GM18499 (cell line): ENCODE measurements at regions not wholly inside any gene's neighbourhood (a gene's known extent, or its start where the extent isn't known, plus 50 kb on each side); places are given as distances from the start of the nearest gene placed in this dataset.
"Not testable (repeated sequence)": the region's sequence is repeated elsewhere in the genome, so short reads cannot be mapped to it uniquely, and the experiment has no call there.

Source experiments
- ATAC-seq: cut with Tn5 transposase; IDR thresholded peaks from one replicate; pipeline ENCODE4 v1.9.1; 2021; ENCODE audit warnings: moderate number of reproducible peaks; ENCODE audit not compliant: insufficient read depth, unreplicated experiment

DNA sequence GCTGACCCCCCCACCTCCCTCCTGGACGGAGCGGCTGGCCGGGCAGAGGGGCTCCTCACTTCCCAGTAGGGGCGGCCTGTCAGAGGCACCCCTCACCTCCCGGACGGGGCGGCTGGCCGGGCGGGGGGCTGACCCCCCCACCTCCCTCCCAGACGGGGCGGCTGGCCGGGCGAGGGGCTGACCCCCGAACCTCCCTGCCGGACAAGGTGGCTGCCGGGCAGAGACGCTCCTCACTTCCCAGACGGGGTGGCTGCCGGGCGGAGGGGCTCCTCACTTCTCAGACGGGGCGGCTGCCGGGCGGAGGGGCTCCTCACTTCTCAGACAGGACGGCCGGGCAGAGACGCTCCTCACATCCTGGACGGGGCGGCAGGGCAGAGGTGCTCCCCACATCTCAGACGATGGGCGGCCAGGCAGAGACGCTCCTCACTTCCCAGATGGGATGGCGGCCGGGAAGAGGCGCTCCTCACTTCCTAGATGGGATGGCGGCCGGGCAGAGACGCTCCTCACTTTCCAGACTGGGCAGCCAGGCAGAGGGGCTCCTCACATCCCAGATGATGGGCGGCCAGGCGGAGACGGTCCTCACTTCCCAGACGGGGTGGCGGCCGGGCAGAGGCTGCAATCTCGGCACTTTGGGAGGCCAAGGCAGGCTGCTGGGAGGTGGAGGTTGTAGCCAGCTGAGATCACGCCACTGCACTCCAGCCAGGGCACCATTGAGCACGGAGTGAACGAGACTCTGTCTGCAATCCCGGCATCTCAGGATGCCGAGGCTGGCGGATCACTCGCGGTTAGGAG is 66.2 kb upstream of the PAPPA2 start:
- ATAC-seq, result not testable (repeated sequence)

DNA sequence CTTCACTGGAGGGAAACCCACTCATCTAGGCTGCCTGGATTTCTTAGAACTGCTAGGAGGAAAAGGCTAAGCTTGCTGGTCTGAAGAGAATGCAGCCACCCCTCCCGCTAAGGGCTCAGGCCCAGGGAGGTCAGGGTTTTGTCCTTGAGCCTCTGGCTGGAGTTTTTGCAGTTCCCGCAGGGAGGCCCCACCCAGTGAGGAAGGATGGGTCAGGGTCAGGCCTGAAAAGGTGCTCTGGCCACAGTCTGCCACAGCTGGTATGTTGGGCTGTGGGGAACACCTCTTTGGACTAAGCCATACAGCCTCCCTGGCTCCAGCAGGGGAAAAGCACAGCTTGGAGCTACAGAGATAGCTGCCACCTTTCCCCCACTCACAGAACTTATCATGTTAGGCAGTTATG is 71.4 kb upstream of the PAPPA2 start:
- no peak for ATAC-seq

DNA sequence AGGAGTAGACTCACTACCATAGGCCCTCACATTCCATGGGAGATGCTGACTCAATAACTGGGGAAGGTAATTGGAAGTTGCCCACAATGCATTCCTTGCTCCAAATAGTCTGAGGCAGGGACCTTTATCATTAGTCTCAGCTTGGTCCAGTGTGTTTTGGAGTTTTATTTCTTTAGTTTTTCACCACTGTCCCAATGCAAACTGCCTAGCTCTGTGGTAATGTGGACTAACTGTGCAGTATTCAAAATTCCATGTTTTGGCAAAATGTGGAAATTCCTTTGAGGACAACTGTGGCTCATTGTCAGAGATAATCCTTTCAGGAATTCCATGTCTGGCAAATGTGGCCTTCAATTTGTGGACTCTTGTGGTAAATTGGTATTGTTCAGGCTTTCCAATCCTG is 78.1 kb upstream of the PAPPA2 start:
- ATAC-seq, result no peak

DNA sequence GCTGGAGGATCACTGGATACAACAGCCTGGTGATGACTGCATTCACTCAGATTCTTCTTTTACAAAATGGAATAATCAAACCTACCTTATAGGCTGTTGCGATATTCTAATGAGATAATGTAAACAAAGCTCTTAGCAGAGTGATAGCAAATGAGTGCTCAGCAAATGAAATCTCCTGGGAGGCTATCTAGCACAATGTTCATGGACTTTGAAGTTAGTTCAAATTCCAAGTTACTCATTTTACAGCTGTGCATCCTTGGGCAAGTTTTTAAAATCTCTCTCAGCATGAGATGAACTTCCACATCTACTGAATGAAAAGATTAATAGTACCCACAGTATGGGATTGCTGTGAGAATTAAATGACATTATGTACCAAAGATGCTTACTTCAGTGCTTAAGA is 80.8 kb upstream of the PAPPA2 start:
- ATAC-seq, result no peak

DNA sequence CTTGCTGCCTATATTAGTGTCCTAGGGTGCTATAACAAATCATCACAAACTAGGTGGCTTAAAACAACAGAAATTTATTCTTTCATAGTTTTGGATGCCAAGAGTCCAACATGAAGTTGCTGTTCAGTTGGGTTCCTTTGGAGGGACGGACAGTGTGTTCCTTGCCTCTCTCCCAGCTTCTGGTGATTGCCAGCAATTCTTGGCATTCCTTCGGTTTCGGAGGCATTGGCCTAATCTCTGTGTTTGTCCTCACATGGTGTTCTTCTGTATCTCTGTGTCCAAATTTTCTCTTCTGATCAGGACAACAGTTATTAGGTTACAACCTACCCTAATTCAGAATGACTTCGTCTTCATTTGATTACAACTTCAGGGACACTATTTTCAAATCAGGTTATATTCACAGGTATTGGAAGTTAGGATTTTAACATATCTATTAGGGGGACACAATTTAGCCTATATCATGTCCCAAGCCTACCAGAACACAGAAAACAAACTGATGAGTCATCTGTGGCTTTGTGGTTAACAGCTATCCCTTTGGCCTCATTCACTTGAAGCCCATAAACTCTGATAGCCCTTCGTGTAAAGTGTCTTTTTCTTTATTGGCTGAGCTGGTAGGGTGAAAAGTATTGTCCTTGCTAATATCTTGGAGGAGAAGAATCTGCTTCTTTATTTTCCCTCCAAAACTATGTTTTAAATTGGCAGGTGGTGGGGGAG is 83.2 kb upstream of the PAPPA2 start:
- ATAC-seq, result no peak

DNA sequence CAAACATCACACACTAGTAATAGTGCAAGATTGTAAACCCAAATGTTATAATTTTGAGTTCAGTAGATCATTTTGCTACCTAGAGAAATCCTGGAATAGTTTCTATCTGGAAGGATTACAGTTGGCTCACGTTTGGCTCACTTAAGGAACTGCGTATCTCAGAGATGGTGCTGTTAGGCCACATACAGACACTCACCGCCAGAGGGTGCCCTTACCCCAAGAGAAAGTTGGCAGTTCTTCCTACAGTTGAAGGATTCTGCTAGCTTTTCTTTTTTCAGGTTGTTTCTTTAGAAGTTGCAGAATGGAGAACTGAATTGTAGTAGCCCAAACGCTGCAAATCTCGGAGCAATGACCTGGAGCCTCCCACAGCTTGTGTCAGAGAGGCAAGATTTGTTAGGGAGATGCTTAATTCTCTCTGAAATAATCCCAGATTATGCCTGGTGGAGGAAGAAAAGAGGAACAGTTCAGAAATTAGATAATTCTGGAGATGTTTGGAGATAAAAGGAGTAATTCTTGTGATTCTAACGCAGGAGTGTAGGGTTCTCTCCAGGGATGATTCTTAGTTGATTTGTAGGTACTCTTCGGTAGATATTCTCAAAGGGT is 87.9 kb upstream of the PAPPA2 start:
- ATAC-seq, result peak; percentile 59

DNA sequence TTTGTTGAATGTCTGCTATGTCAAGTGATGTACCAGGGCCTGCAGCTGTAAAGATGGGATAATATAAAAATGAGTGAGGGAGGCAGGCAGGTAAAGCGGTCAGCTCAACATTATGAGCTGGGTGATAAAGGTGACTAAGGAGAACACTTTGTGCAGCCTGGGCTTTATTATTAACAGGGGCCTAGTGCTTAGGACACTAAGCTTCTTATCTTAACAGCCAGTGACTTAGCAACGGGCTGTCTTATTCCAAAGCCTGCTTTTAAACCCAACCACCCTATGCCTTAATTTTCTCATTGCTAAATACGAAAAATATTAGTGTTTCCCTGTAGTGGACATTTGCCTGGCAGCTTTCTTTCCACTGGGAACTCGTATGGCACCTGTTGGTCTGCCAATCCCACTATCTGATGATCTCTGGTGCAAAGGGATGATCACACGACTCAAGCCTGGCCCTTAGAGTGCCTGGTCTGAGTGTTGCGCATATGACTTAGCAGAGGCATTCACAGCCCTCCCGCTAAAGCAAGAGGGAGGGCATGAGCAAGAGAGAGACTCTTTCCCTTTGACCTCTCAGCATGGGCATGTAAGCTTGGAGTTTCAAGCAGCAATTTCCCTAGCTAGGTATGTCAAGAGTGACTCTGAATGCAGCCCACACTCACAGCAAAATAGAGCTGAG is 98.6 kb upstream of the PAPPA2 start:
- no peak for ATAC-seq

DNA sequence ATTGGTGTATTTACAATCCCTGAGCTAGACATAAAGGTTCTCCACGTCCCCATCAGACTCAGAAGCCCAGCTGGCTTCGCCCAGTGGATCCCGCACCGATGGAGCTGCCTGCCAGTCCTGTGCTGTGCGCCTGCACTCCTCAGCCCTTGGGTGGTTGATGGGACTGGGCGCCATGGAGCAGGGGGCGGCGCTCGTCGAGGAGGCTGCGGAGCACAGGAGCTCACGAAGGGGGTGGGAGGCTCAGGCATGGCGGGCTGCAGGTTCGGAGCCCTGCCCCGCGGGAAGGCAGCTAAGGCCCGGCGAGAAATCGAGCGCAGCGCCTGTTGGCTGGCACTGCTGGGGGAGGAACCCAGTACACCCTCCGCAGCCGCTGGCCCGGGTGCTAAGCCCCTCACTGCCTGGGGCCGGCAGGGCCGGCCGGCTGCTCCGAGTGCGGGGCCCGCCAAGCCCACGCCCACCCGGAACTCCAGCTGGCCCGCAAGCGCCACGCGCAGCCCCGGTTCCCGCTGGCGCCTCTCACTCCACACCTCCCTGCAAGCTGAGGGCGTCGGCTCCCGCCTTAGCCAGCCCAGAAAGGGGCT is 113.8 kb upstream of the PAPPA2 start:
- ATAC-seq, result not testable (repeated sequence)

DNA sequence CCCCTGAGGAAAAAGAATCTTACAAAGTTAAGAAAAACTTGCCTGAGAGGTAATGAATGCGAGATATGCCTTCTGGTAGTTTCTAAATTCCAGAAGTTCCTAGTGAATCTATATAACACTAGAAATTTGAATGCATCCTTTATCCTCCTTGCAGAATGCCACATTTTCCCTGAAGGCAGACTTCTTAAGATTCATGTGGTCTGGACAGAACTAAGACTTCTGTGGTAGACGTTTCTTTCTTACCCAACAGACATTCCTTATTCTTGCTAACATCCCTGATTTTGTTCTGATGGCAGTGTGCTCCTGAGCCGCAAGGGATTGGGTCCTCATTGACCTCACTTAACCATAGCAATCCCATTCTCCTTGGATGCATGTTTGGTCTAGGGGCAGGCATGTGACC is 121.3 kb upstream of the PAPPA2 start:
- no peak for ATAC-seq

DNA sequence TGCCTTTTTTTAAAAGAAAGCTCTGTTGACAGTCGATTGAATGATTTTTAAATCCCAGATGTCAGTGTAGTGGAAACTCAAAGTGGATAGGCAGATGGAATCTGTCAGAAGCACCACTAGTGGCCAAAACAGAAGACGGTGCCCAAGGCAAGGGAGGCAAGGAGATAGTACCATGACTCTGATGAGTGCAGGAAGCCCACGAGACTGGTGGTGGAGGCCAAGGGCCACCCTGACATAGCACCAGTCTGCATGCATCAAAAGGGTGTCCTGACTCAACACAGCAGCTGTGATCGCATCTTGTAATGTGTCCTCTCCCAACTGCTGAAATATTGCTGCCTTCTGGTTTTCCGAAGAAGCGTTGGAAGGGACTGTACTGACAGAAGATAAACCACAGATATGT is 124.1 kb upstream of the PAPPA2 start:
- ATAC-seq, result no peak

DNA sequence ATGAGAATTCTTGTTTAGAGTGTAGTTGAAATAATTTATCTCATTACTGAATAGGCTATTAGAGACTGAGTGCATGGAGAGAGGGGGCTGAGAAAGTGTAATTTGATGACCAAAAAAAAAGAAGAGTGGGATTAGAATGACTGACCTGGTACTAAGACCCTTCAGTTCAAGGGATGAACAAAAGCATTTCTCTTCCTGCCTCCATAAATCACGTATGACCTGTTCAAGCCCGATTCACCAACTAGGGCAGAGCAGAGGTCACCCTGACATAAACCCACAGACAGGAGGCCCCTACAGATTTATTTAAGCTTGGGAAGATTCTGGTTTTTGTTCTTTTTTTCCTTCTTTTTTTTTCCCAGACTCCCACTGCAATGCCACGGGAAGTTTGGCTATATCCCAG is 123.7 kb upstream of the COP1 start:
- no peak for ATAC-seq

DNA sequence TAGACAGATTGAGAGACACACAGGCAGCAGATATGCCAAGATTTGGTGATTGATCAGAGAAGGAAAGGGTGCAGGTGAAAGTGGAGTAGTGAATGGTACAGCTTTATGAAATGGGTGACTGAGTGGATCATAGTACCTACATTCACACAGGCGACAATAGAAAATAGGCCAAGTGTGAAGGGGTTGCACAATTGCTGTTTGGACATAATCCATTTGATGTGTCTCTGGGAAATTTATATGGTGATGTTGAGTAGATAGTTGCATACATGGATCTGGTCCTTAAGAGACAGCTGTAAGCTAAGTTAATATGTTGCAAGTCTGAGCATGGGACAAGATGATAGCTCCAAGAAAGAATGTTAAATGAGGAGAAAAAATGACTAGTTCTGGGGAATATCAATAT is 118.6 kb upstream of the COP1 start:
- ATAC-seq, result no peak

DNA sequence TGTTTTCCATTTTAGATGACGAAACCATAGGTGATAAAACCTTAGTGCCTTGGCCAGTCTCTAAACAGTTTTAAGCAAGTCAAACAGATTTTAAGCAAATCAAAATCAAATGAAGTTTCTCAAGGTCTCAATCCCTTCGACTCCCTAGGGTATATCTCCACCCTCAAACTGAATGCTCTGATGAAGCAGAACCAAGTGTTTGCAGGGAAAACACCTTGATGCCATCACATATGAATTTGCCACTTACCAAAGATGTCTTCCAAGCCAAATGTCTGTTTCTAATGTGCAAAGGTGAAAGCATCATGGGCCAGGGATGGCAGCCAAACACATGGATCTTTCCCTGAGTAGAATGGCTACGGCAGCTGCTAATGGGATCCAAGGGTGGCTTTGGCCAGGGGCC is 116.4 kb upstream of the COP1 start:
- ATAC-seq, result no peak

DNA sequence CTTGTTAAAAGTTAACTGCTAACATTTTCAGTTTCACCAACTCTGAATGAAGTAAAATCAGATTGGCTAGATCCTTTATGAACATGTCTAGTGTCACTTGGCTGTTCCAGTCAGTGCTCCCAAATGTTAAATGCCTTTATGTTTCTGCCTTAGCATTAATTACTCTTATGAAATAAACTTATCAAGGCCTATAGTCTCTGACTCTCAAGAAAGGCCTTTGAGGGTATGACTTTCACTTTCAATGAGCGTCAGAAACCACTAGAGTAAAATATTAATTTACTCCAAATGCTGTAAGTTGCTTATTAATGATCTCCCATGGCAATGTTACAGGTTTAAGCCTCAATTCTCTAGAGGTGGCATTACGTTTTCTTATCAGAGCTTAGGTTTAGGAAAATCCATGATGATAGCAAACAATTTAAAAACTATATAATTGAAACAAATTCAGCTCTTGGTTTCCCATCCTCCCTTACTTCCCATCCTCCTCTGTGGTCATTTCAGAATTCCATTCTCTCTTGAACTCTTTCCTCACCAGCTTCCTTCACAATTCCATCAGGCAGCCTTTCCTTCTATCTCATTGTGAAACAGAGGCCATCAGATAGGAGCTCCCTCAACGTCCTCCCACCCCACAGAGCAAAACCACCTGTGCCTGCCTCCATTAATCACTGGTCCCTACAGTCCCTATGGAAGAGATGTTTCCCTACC is 108.6 kb upstream of the COP1 start:
- no peak for ATAC-seq

DNA sequence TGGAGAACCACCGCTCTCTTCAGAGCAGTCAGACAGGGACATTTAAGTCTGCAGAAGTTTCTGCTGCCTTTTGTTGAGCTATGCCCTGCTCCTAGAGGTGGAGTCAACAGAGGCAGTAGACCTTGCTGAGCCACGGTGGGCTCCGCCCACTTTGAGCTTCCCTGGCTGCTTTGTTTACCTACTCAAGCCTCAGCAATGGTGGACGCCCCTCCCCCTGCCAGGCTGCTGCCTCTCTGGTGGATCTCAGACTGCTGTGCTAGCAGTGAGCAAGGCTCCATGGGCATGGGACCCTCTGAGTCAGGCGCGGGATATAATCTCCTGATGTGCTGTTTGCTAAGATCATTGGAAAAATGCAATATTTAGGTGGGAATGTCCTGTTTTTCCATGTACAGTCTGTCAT is 89.5 kb upstream of the COP1 start:
- not testable (repeated sequence) for ATAC-seq

DNA sequence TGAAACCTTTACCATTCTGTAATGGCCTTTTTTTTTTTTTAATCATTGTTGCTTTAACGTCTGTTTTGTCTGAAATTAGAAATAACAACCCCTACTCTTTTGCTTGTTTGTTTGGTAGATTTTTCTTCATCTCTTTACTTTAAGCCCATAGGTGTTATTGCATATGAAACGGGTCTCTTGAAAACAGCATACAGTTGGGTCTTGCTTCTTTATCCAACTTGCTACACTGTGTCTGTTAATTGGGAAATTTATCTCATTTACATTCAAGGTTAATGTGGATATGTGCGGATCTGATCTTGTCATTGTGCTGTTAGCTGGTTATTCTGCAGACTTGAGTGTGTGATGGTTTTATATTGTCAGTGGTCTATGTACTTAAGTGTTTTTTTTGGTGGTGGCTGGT is 78.9 kb upstream of the COP1 start:
- ATAC-seq, result no peak

DNA sequence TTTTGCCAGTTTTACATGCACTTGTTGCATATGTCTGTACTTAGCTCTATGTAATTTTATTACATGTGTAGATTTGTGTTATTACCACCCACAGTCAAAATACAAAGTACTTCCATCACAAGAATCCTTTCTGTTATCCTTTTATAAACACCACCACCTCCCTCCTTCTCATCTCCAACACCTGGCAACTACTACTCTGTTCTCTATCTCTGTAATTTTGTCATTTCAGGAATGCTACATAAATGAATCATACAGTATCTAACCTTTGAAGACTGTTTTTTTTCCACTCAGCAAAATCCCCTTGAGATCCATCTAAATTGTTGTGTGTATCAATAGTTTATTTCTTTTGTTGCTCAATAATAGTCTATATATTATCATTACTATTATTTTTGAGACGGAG is 64.5 kb upstream of the COP1 start:
- no peak for ATAC-seq
